Endothelial cell of umbilical vein (primary cell): ENCODE measurements at regions not wholly inside any gene's neighbourhood (a gene's known extent, or its start where the extent isn't known, plus 50 kb on each side); places are given as distances from the start of the nearest gene placed in this dataset.

ENCODE experiments used
- BruUV-seq: library from RNA; stranded (reverse); fragments of 400-500 nt; replicated peaks from 2 replicates; lab custom pipeline; 2021; lab: Mats Ljungman, UMichigan
- CTCF ChIA-PET: fragments of 300-600, 350-600 bp; sonication (Branson Sonifier 250); formaldehyde crosslinking; loops from one replicate; lab custom pipeline; 2021; ENCODE audit warnings: antibody characterized with exemption, inconsistent platforms; lab: Charles Lee
- POLR2A ChIA-PET: fragments of 300-600, 350-600 bp; sonication (Branson Sonifier 250); formaldehyde crosslinking; loops from one replicate; lab custom pipeline; 2021; ENCODE audit warnings: antibody characterized with exemption, inconsistent platforms; lab: Charles Lee
- DNase-seq: peaks from one replicate; pipeline ENCODE4 v3.0.0-alpha.2; 2011; ENCODE audit warnings: low read depth, low spot score
- FAIRE-seq: peaks from 2 replicates; lab custom pipeline; 2011; peaks lifted over from hg19 to GRCh38; lab: Jason Lieb, UNC
- H2AFZ ChIP-seq: 2 replicates; pipeline ENCODE4 v1.6.0; 2012; ENCODE audit warnings: low read depth, low read length, control low read depth, inconsistent platforms
- H3K27ac ChIP-seq: 2 replicates; pipeline ENCODE4 v1.5.1; 2011; ENCODE audit warnings: low read depth, mild to moderate bottlenecking, control low read depth, low read length, moderate library complexity; ENCODE audit not compliant: insufficient read depth
- H3K27me3 ChIP-seq, 2 experiments: 2 replicates each; pipeline versions ENCODE4 v1.6.0 to v1.6.1; 2011; ENCODE audit warnings: low read length in 2 of 2, mixed read lengths in 1 of 2; ENCODE audit not compliant: control insufficient read depth in 2 of 2, insufficient read depth in 2 of 2
- H3K36me3 ChIP-seq, 2 experiments: 2 replicates in 1 of 2; 3 replicates in 1 of 2; pipeline ENCODE4 v1.5.1; 2011; ENCODE audit warnings: low read length in 2 of 2, mild to moderate bottlenecking in 1 of 2, moderate library complexity in 1 of 2; ENCODE audit not compliant: control insufficient read depth in 2 of 2, insufficient read depth in 2 of 2; ENCODE audit errors: extremely low read depth in 1 of 2
- H3K4me1 ChIP-seq: 3 replicates; pipeline ENCODE4 v1.5.1; 2011; ENCODE audit warnings: mild to moderate bottlenecking, low read length; ENCODE audit not compliant: control insufficient read depth, insufficient read depth; ENCODE audit errors: extremely low read depth
- H3K4me2 ChIP-seq: 2 replicates; pipeline ENCODE4 v1.6.1; 2011; ENCODE audit warnings: low read length, control low read depth, mixed read lengths; ENCODE audit not compliant: insufficient read depth
- H3K4me3 ChIP-seq, 3 experiments: fragments of 200-600 bp in 1 of 3; sonication (generic), shearing (Covaris generic) in 1 of 3; replicated peaks in 1 of 3; 2 replicates each; pipeline ENCODE4 v1.5.1; 2011 to 2016; ENCODE audit warnings: control low read depth in 3 of 3, low read length in 3 of 3, mild to moderate bottlenecking in 2 of 3, inconsistent platforms in 1 of 3, low read depth in 1 of 3, moderate library complexity in 1 of 3; ENCODE audit not compliant: insufficient read depth in 1 of 3
- H3K79me2 ChIP-seq: 2 replicates; pipeline ENCODE4 v1.6.0; 2012; ENCODE audit warnings: low read length, inconsistent platforms; ENCODE audit not compliant: control insufficient read depth, insufficient read depth
- H3K9ac ChIP-seq: replicated peaks from 2 replicates; pipeline ENCODE3; 2011; ENCODE audit warnings: low read length, control low read depth; ENCODE audit not compliant: insufficient read depth; ENCODE audit errors: extremely low read depth
- H3K9me1 ChIP-seq: replicated peaks from 3 replicates; pipeline ENCODE4 v1.6.0; 2011; ENCODE audit warnings: mild to moderate bottlenecking, low read length; ENCODE audit not compliant: control insufficient read depth, insufficient read depth; ENCODE audit errors: extremely low read depth
- H3K9me3 ChIP-seq: replicated peaks from 2 replicates; pipeline ENCODE4 v1.5.1; 2012; ENCODE audit warnings: low read length, inconsistent platforms; ENCODE audit not compliant: control insufficient read depth, insufficient read depth
- H4K20me1 ChIP-seq: replicated peaks from 2 replicates; pipeline ENCODE3; 2011; ENCODE audit warnings: mild to moderate bottlenecking, low read length; ENCODE audit not compliant: control insufficient read depth, insufficient read depth; ENCODE audit errors: extremely low read depth
- EZH2 ChIP-seq: IDR thresholded peaks from 2 replicates; pipeline ENCODE4 v1.6.1; 2012; ENCODE audit warnings: borderline replicate concordance, low read depth, mild to moderate bottlenecking, moderate library complexity, low read length, inconsistent platforms; ENCODE audit not compliant: severe bottlenecking
- FOS ChIP-seq: IDR thresholded peaks from 2 replicates; pipeline ENCODE4 v1.6.1; 2011; ENCODE audit warnings: mild to moderate bottlenecking, low read length, moderate library complexity, borderline replicate concordance; ENCODE audit not compliant: insufficient read depth
- GATA2 ChIP-seq: IDR thresholded peaks from 2 replicates; pipeline ENCODE4 v1.7.0; 2011; ENCODE audit warnings: low read depth, mild to moderate bottlenecking, moderate library complexity, mixed read lengths, low read length; ENCODE audit not compliant: insufficient read length, insufficient read depth
- JUN ChIP-seq: IDR thresholded peaks from 2 replicates; pipeline ENCODE4 v1.6.1; 2011; ENCODE audit warnings: borderline replicate concordance, low read depth; ENCODE audit not compliant: insufficient read length, insufficient read depth
- MAX ChIP-seq: IDR thresholded peaks from 2 replicates; pipeline ENCODE4 v1.6.1; 2011; ENCODE audit not compliant: insufficient read depth, insufficient read length
- MYC ChIP-seq: IDR thresholded peaks from one replicate; pipeline ENCODE4 v1.6.1; 2011; ENCODE audit warnings: mild to moderate bottlenecking, low read depth, low read length
- POLR2A ChIP-seq: IDR thresholded peaks from 2 replicates; pipeline ENCODE4 v1.6.1; 2012; ENCODE audit warnings: low read depth, mild to moderate bottlenecking, control low read depth, low read length
- POLR2AphosphoS5 ChIP-seq: IDR thresholded peaks from 2 replicates; pipeline ENCODE4 v1.6.1; 2012; ENCODE audit warnings: low read depth, mild to moderate bottlenecking, control low read depth, low read length, moderate library complexity; ENCODE audit not compliant: insufficient read depth
- dilution Hi-C: fragments of 300-500 bp; cut with MboI; formaldehyde crosslinking; loops from one replicate; pipeline ENCODE4 v1.15.0; 2019; ENCODE audit warnings: low sequenced_read_pairs; ENCODE audit not compliant: extremely low pct_ligation_motif_present
- intact Hi-C: fragments of 100-400 bp; cut with micrococcal nuclease; formaldehyde crosslinking; loops from one replicate; pipeline ENCODE4 v1.10.0; 2022
- TF ChIP-seq, protein P1 (sequence below), 2 donors: IDR thresholded peaks; 1 replicate in 1 of 2; 2 replicates in 1 of 2; pipeline ENCODE4 v1.5.1; 2011; ENCODE audit warnings: low read length in 2 of 2, mild to moderate bottlenecking in 2 of 2, moderate library complexity in 2 of 2, control low read depth in 1 of 2, inconsistent platforms in 1 of 2, low read depth in 1 of 2; ENCODE audit not compliant: insufficient read depth in 1 of 2; ENCODE audit errors: extremely low read depth in 1 of 2

DNA sequence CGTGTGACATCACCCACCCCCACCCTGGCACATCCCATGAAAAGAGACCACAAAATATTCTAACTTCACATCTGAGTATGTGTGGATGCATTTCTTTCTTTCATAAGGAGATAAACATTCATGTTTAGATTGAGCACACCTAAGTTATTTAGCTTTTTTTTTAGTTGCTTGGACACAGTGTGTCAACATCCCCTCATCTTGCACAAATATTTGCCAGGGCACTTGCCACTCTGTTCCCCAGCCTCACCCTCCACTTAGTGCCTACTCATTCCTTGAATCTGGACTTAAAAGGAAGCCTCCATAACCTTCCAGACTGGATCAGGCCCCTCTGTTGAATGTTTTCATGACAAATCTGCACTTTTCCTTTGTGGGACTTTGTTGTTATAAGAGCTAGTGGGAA is 338.9 kb upstream of the IGFBP3 start:
- intact Hi-C loops = no loop called here
- no peak for TF ChIP-seq POLR2A
- no peak for TF ChIP-seq FOS
- no peak for TF ChIP-seq GATA2
- no peak for TF ChIP-seq EZH2
- TF ChIP-seq, protein P1, sequence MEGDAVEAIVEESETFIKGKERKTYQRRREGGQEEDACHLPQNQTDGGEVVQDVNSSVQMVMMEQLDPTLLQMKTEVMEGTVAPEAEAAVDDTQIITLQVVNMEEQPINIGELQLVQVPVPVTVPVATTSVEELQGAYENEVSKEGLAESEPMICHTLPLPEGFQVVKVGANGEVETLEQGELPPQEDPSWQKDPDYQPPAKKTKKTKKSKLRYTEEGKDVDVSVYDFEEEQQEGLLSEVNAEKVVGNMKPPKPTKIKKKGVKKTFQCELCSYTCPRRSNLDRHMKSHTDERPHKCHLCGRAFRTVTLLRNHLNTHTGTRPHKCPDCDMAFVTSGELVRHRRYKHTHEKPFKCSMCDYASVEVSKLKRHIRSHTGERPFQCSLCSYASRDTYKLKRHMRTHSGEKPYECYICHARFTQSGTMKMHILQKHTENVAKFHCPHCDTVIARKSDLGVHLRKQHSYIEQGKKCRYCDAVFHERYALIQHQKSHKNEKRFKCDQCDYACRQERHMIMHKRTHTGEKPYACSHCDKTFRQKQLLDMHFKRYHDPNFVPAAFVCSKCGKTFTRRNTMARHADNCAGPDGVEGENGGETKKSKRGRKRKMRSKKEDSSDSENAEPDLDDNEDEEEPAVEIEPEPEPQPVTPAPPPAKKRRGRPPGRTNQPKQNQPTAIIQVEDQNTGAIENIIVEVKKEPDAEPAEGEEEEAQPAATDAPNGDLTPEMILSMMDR (IDR thresholded peaks at IDR 0.05; ENCODE audit: extremely low read depth in 1 of 2, insufficient read depth in 1 of 2, low read depth in 1 of 2, low read length in 2 of 2) = no peak
- TF ChIP-seq JUN = no peak
- no peak for TF ChIP-seq MAX
- TF ChIP-seq POLR2AphosphoS5 = no peak
- no peak for TF ChIP-seq MYC
- Histone ChIP-seq H3K27me3 (no peaks in the 10 kb centered on the region), H3K4me2 (no peak overlapping the region), H3K9me3 (no peaks in the 10 kb centered on the region), H3K36me3 (no peaks in the 10 kb centered on the region), H3K9me1 (no peaks in the 10 kb centered on the region), H4K20me1 (no peaks in the 10 kb centered on the region), H3K4me1 (no peaks in the 10 kb centered on the region), H3K79me2 (no peaks in the 10 kb centered on the region), H3K9ac (no peak overlapping the region), H3K27ac (no peak overlapping the region), H3K4me3 (no peak overlapping the region), H2AFZ (no peak overlapping the region)
- no peak for DNase-seq
- no peak for FAIRE-seq
- ChIA-PET POLR2A (no interaction called here), CTCF (interaction anchor here (1.1 kb wide), 1 partner anchor 1045 kb away, joined by 4 read pairs; no protein-coding TSS in a partner anchor)
- dilution Hi-C loops = no loop called here
- no TSS peak for BruUV-seq
